A204.1 (cell line): ENCODE measurements at regions not wholly inside any gene's neighbourhood (a gene's known extent, or its start where the extent isn't known, plus 50 kb on each side); places are given as distances from the start of the nearest gene placed in this dataset.

Experiments
- FAIRE-seq: peaks from 2 replicates; lab custom pipeline; 2012; peaks lifted over from hg19 to GRCh38; lab: Jason Lieb, UNC

DNA sequence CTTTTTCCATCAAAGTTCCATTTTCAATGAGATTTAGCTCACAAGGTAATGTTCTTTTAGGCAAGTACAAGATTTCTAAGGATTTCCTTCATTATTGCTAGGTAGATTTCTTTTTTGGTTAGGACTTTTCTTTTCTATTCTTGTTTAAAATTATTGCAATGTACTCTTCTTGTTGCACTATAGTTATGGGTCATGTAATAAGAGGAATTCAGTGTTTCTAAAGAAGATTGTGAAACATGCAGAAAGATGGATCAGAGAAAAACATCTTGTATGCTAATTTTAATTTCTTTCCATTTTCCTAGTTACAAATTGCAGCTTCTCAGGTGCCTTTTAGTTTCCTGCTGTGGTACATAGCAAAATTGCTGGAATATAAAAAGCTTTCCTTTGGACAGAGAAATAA, 56.1 kb downstream of the BTG1 start:
- no peak for FAIRE-seq

DNA sequence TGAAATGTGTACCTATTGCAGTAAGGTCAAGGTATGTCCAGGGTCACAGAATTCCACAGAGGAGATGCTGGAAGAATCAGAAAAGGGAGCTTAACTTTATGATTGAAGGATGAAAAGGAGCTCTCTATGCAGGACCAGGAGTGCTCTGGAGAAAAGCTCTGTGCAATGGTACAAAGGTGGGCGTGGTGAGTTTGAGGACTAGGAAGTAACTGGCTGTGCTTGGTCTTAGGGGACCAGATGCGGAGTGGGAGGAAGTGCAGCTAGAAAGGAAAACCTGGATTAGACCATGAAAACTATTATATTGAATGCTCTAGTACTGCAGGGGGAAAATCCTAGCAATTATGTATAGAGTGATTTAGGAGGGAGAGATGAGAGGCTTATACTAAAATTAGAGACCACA, 56.8 kb downstream of the BTG1 start:
- FAIRE-seq = no peak

DNA sequence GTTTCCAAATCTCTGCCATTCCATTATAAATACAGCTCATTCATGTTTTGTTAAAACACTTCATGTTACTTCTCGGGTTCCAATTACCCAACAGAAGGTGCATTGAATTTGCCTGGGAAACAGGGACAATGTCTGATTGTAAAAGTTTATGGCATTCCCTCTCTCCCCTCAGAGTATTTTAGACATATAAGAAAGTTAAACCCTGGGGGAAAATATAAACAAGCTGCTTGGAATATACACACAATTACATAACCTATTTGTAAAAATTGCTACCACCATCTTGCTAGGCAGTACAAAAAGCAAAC, 60.0 kb downstream of the BTG1 start:
- no peak for FAIRE-seq

DNA sequence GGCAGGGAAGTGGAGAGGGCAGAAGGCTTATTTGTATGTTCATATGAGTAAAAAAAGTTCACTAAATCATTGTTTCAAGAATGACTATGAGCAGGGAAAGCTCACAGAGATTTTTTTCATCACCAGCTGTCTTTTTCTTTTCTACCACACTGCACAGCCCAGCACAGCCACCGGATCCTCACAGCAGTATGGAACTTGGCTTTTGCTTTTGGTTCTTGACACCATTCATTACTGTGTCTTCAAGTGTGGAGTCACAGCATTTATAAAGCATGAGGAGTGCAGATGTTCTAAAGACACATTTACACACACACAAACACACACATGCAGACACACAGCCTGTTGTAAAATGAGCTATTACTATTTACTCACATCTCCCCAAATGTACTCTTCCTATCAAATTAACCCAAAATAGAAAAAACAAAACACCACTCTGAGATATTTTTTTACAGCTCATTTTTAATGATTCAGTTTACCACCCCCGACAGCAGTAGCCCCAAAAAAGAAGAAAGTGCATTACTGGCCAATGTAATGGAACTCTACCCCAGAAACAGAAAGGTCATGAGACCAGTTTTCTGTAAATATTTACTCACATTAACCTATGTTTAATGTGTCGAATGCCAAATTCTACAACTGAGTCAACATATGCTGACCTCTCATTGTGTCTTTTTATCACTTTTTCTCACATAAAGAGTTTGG, 60.5 kb downstream of the BTG1 start:
- no peak for FAIRE-seq

DNA sequence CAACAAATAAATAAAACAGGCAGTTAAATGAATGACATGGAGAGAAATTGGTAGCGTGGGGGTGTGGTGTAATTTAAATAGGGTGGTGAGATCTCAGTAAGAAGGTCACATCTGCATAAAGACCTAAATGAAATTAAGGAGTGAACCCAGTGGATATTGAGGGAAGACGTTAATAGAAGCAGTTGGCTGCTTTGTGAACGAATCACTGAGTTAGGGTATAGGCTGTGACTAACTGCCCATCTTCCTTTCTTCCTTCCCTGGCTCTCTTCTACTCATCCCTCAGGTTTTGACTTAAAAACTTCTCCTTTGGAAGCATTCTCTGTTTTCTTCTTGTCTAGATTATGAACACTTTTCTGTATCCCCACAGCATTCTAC, 64.7 kb downstream of the BTG1 start:
- FAIRE-seq = no peak

DNA sequence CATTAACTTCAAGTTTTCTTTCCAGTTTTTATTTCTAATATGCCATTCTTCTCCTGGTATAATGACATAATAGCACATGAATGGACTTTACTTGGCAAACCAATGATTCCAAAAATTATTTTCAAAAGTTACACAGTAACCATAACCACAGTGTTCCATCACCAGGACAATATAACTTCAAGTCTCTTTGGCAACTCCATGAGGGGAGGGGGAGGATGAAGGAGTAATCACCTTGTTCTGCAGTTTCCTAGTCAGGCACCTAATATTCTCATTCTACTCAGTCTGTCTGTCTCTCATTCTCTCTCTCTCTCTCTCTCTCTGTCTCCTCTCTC, 66.6 kb downstream of the BTG1 start:
- FAIRE-seq = no peak

DNA sequence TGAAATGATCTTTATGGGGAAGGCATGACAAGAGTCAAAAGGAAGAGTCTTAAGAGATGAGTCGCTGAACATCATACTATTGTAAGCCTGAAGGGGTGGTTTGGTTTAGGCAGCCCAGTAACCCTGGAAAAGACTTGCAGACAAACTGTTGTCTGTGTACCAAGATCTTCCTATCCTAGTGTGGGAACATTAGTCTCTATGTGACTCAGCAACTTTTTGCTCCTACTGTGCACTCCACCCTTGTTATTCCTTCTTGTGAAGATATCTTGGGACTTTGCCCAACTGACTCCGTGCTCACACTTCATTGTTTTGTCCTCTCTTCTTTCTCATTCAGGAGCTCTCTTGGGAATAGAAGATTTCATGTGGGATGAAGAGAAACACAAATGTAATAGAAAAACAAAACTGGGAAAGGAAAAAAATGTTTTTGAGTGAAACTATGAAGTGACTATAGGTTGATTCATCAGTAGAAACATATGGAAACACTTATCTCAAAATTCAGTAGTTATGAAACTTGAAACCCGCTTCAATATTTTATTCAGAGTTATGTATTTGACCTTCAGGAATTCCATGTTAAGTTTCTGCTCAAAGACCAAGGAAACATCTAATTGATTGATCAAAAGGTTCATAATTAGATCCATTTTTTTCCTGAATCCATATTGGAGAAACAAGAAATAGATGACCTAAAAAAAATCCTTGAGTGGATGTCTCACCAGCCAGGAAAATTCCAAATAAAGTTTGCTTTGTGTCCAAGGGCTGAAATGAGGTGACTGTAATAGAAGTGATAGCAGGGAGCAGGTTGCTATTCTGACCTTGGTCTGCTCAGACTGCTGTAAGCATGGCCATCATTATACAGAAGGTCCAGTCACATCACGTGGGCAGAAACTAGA, 67.2 kb downstream of the BTG1 start:
- FAIRE-seq = peak; percentile 93

DNA sequence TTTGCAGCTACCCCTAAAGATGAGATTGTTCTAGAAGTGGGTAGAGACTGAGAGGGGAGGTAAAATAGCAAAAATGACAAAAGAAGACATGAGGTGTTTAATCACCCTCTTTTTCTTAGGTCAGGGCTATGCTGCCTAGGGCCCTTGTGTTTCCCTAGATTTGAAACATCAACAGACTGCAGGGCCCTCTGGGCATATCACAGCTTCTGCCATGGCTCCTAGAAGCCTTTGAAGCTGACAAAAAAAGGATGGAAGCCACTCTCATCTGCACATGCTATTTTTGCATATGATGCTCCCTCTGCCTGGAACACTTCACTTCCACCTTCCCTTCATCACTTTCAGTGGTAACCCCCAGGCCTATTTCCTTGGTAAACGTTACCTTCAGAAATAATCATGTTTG, 68.1 kb downstream of the BTG1 start:
- no peak for FAIRE-seq

DNA sequence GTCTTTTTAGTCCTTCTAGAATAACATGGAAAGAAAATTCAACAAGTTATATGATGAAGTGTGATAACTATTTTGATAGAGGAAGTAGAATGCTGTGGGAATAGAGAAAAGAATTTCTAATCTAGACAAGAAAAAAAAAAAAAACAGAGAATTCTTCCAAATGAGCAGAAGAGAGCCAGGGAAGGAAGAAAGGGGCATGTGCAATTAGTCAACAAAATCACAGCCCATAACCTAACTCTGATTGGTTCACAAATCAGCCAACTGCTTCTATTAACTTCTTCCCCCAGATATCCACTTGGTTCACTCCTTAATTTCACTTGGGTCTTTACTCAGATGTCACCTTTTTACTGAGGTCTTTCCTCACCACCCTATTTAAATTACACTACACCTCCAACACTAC, 69.5 kb downstream of the BTG1 start:
- no peak for FAIRE-seq

DNA sequence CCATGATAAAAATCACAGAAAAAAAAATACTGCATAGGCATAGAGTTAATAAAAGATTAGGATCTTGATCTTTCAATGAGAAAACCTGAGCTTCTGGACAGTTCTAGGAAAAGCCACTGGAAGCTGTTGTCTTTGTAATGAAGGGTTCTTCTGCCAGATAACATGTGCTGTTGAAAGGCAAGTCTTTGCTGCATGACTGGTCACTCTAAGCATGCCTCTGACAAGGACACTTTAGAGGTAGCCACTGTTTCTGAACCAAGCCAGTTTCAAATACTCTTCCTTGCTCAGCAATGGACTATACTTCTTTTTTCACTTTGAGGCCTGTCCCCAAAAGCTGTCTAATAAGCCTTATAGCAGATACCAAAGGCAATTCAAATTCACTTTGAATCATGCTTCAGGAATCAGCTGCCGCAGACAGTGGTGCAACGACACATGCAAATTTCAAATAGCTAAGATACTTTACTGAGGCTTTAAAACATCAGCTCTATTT, 70.2 kb downstream of the BTG1 start:
- no peak for FAIRE-seq

DNA sequence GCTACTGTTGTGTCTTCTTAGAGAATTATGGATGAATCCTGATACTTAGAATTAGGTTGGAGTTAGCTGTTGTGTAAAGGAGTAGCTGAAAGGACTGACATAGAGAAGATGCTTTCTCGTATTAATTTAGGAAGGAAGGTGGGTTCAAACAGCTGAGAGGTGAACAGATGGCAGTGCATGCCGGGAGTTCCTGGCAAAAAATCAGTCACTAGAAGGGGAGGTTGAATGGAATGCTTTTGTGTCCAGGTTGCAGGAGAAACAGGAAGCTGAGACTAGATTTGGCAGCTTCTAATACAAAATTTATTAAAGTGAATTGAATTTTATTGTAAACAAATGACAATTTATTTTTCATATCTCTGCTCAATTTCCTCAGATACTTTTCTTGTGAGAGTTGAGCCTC, 70.8 kb downstream of the BTG1 start:
- FAIRE-seq = no peak

DNA sequence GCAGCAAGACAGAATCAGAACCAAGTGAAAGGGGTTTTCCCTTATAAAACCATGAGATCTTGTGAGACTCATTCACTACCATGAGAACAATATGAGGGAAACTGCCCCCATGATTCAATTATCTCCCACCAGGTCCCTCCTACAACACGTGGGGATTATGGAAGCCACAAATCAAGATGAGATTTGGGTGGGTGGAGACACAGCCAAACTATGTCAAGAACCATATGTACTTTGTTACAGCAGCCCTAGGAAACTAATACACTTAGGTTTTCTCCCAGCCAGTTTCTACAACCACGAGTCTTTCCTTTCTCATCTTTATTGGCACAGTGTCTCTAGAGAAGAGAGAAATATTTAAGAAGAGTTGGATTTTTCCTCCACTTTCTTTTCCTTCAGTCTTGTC, 72.6 kb downstream of the BTG1 start:
- no peak for FAIRE-seq

DNA sequence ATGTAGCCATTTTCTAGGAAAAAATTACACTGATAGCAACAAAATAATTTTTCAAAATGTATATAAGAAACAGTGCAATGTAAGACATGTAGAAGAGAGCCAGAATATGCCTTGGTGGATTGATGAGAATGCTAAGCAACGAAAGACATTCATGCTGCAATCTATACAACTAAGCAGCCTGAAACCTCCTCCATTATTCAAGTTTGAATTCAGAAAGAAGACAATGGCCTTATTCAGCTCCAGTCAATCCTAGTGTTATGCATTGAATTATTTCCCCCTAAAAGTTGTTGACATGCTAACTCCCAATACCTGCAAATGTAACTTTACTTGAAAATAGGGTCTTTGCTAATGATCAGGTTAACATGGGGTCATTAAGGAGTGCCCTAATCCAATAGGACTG, 73.5 kb downstream of the BTG1 start:
- FAIRE-seq = no peak

DNA sequence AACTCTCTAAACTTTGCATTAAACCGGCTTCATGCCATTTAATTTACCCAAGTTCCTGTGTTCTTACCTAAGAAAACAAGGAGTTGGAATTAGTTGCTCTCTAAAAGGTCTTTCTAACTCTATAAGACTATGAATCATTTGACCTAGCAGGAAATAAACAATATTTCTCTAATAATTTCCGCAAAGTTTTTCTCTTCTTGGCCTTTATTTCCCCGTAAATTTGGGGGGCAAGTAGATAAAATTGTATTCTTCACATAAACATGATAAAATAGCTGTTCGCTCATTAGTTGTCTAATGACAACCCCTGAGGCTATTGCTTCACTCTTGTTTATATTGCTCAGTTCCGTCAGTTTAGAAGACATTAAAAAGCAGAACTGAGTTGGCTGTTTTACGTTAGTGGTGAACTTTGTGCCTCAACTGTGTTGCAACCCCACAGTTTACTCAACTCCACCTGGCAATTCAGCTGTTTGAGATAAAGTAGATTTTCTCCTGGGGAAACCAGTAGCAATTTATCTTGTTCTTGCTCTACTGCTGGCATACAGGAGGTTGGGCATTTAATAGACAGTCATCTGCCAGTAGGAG, 74.7 kb downstream of the BTG1 start:
- no peak for FAIRE-seq

DNA sequence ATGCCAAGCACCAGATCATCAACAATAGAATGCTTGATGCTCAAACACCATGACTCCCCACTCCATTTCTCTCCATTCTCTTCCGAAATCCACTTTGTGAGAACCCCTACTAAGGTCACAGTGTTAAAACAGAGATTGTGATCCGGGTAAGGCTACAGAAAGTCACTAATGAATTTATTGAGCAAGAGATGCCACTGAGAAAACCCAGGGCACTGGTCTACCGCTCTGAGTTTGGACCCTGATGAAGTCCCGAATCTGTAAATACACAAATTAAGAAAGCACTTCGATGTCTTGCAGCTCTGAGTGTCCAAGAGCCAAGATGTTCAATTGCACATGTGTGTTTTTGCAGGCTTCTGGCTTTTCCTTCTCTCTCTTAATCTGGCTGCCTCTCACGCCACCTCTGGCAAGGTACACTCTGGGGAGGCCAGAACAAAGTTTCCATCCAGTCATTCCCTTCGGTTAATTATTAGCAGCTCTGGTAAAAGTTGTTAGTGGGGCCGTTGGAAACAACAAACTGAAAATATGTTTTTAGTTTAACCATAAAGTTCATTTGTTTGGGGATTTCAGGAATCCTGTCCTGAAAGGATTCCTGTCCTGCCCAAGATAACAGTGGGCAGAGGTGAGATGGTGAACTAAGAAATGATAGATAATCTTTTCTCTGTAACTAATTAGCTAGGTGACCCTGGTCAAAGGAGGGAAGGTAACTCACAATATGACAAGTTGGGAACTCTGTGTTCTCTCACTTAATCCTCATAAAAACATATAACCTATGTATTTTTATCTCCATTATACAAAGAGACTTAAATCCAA, 75.4 kb downstream of the BTG1 start:
- no peak for FAIRE-seq

DNA sequence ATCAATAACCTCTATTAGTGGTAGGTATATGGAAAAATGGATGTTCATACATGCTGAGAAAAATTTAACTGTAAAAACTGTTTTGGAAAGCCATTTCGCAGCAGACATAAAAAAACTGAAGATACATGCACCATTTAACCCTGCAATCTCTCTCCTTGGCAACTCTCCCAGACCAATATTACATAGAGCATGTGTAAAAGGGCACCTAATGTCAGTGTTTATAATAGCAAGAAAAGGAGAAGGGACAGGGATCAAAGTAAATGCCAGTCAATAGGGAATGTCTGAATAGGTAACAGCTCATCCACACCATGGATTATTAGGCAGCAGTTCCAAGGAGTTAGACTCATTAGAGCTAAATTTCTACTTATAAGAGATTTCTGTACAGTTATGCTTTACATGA, 77.2 kb downstream of the BTG1 start:
- no peak for FAIRE-seq

DNA sequence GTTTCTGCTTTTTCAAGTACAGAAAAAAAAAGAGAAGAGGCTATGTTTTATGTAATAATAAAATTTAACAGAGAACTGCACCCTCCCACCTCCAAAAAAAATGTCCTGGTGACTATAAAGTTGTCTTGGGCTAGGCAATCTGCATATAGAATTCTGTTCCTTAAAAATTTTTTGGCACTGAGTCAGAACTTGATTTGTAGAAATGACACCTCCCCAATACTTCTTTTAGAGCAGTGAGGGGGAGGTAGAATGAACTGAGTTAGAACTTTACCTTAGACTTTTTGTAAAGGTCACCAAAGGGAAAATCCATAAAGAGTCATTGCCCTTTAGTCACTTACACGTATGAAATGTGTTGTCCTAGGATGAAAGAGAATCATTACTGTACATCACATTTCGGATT, 80.0 kb downstream of the BTG1 start:
- FAIRE-seq = no peak

DNA sequence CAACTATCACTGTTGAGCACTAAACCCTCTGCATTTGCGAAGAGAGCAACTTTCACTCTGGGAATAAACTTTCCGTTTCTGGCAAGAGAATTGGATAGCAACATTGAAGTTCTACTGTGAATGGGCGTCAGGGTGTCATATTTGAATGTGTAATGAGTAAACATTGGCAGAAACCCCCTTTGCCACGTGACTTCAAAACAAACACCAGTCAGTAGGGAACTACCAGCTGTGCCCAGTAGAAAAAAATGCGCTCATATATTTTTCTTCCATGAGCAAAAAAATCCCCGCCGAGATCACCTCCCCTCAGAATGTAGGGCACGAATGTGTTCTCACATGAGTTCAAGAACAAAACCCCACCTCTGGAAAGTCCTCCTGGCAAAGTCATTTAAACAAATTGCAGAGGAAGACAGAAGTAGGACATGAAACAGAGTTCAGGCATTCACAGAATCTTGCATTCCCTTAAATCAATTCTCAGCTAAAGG, 80.6 kb downstream of the BTG1 start:
- FAIRE-seq = no peak

DNA sequence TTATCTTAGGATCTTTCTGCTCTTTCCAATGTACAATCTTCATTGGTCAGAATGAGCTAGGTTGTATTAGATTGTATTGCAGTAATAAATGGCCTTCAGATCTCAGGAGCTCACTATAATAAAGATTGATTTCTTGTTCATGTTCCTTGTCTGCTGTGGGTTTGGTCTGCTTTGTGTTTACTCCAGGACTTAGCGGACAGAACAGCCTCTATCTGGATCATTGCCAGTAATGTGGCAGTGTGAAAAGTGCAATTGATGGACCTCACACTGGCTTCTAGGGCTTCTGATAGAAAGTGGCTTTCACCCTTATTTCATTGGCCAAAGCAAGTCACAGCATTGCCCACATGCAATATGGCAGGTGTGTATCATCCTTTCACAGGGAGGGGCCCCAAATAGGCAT, 81.2 kb downstream of the BTG1 start:
- no peak for FAIRE-seq

DNA sequence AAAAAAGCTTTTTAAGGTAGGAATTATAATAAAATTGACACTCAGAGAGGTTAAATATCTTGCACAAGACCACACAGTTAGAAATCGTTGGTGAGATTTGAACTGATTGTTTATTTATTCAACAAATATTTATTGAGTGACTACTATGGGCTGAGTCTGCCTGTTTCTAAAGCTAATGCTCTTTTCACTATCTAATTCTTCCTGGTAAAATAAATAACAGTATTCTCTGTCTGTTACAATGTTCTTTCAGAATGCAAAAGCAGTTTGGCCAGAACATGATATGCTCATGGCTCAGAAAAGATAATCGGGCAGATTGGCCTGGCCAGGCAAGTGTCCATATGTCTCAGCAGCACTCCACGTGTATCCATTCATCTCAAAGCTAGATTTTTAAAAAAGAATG, 82.0 kb downstream of the BTG1 start:
- FAIRE-seq = no peak

DNA sequence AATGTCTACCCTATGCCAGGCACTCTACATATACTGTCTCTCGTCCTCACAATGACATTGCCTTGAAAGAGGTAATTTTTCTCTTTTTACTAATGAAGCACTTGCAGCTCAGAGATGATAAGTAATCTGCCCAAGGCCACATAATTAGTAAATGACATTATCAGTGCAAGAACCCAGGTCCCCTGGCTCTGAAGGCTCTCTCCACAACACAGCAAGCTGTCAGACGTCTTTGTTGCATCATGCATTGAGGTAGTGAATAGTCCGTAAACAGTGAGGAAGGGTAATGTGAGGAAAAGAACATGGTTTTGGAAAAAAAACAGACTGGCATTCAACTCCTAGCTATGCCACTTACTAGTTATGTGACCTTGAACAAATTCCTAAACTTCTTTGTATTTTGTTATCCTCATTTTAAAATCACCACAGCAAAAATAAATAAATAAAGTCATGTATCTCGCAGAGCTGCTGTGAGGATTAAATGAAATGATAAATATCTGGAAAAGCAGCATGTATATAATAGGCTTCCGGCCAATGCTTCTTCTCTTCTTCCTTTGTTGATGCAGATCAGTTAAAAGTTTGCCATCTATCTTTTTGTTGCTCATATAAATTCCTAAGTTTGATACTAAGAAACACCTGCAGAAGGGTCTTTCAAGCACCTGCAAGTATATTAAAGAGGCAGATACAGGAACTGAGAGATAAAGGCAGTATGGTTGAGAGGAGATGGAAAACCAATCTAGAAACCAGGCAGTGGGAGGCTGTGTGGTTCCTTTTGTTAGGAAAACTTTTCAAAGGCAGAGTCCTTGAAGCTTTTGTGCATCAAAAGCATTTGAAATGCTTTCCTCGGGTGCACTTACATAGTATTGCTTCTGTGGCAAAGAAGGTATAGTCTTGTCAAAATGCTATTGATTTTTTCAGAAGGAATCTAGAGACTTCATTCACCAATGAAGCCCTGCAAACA, 82.8 kb downstream of the BTG1 start:
- FAIRE-seq = no peak

DNA sequence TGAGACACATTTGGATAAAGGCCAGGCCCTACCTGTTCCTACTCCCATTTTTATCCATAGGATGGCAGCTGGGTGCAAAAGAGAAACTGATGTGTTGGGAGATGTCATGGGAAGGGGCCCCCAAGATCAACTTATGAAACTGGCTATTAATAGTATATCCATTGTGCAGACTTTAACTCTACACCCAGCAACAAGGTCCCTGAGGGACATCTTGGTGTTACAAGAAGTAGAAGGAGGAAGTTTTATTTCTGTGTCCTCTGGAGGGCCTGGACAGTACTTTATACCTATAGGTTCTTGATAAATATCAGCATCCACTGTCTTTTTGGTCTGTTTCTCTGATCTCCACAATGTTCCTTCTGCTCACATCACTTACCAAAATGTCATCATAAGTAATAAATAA, 84.6 kb downstream of the BTG1 start:
- no peak for FAIRE-seq
